ENCODE measurements at regions not wholly inside any gene's neighbourhood (a gene's known extent, or its start where the extent isn't known, plus 50 kb on each side); places are given as distances from the start of the nearest gene placed in this dataset.

DNA sequence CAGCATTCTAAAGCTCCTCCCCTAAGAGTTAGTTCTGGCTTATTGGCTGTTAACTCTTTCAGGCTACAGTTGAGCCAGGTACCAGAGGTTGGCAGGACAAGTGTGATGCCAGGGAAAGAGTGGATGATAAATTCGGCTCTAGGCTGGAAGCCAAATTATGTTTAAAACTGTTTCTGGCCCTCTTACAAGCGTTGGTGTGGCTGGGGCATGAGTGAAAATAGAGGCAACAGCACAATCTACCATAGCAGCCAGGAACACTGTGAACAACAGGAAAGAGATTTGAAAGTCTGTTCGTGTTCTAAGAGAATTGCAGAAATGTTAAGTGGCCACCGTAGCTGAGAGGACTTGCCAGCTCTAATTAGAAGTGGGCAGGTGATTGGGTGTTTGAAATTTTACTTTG lies 84.2 kb downstream of the CDC7 start:
- DNase-seq (no peak), ATAC-seq (no peak)
- Histone ChIP-seq H3K4me3 (ENCODE audit: low read length) (no peak overlapping the region), H3K36me3 (ENCODE audit: control insufficient read depth in 2 of 3, insufficient read depth in 3 of 3, low read length in 3 of 3) (no peaks in the 10 kb centered on the region), H3K4me1 (ENCODE audit: control insufficient read depth in 2 of 2, insufficient read depth in 2 of 2, low read length in 2 of 2) (no peaks in the 10 kb centered on the region), H3K27me3 (ENCODE audit: control insufficient read depth in 2 of 2, insufficient read depth in 2 of 2, low read length in 2 of 2) (no peaks in the 10 kb centered on the region), H3K9me3 (ENCODE audit: control insufficient read depth in 2 of 3, low read length in 3 of 3) (no peaks in the 10 kb centered on the region), H3K27ac (ENCODE audit: low read depth, low read length) (no peak overlapping the region)
- ChIA-PET POLR2A (no interaction called here), CTCF (no interaction called here)
- Mint-ChIP-seq H3K4me3 (no peak overlapping the region), H3K4me1 (peaks cover 0 to 28% (median 11%) of the 10 kb centered on the region in 7 donors), H3K9me3 (peaks cover 0 to 4% (median 0%) of the 10 kb centered on the region in 11 donors), H3K36me3 (peaks cover 0 to 11% (median 0%) of the 10 kb centered on the region in 5 donors), H3K27me3 (peaks cover 0 to 13% (median 0%) of the 10 kb centered on the region in 5 donors), H3K27ac (peak overlapping the region in 1 of 9 donors; percentile 63)
- intact Hi-C loops (cut with micrococcal nuclease) = no loop called here

DNA sequence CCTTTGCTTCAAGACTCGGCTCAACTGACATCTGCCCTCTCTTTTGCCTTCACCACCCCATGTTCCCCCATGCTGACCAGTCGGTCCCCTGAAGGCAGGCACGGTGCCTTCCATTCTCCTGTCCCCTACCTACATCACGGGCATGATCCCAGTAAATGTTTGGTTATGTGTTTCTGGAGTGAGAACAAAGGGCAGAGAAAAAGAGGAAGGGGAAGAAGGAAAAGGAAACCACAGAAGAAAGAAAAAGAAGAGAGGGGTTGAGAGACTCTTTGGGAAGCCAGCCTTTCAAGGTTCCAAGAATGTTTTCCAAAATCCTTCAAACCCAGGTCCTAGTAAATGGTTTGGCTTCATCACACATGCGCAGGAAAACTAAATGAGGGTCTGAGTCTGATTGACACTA lies 84.9 kb downstream of the CDC7 start:
- CTCF ChIA-PET = no interaction called here

DNA sequence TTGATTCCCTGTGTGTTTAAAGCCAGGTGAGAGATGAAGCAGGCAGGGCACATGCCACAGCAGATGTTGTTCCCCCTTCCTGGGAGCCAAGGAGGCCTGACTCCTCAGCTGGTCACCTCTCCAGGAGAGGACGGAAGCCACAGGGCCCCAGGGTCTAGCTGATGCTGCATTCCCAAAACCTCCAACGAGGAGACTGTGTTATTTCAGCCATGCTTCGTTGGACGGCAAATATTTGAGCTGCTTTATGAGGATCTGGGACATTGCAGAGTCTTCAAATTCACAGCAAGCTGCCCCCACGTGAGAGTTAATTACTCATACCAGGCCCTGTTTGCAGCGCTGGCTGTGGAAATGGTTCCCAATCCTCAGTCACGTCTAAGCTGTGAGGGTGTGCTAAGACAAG lies 85.3 kb downstream of the CDC7 start:
- peaks cover 3 to 26% (median 14%) of the 10 kb centered on the region in 7 donors for H3K4me1 Mint-ChIP-seq
- no peaks in the 10 kb centered on the region for H3K9me3 ChIP-seq (ENCODE audit: control insufficient read depth in 2 of 3, low read length in 3 of 3)
- peaks cover 0 to 4% (median 0%) of the 10 kb centered on the region in 11 donors for H3K9me3 Mint-ChIP-seq
- no peak overlapping the region for H3K4me3 ChIP-seq (ENCODE audit: low read length)
- intact Hi-C loops (cut with micrococcal nuclease) = no loop called here
- H3K27me3 Mint-ChIP-seq = peaks cover 0 to 7% (median 0%) of the 10 kb centered on the region in 5 donors
- ATAC-seq = no peak
- CTCF ChIA-PET = no interaction called here
- peaks cover 0 to 4% of the 10 kb centered on the region in 2 donors for H3K4me1 ChIP-seq (ENCODE audit: control insufficient read depth in 2 of 2, insufficient read depth in 2 of 2, low read length in 2 of 2)
- DNase-seq = no peak
- H3K4me3 Mint-ChIP-seq = no peak overlapping the region
- H3K36me3 Mint-ChIP-seq = peaks cover 0 to 9% (median 0%) of the 10 kb centered on the region in 5 donors
- POLR2A ChIA-PET = no interaction called here
- no peaks in the 10 kb centered on the region for H3K36me3 ChIP-seq (ENCODE audit: control insufficient read depth in 2 of 3, insufficient read depth in 3 of 3, low read length in 3 of 3)
- no peaks in the 10 kb centered on the region for H3K27me3 ChIP-seq (ENCODE audit: control insufficient read depth in 2 of 2, insufficient read depth in 2 of 2, low read length in 2 of 2)
- H3K27ac ChIP-seq (ENCODE audit: low read depth, low read length) = no peak overlapping the region
- no peak overlapping the region for H3K27ac Mint-ChIP-seq

More for the DNA sequence above, 84.9 kb downstream of the CDC7 start:
- DNase-seq = no peak
- Mint-ChIP-seq H3K4me3 (no peak overlapping the region), H3K9me3 (peaks cover 0 to 4% (median 0%) of the 10 kb centered on the region in 11 donors), H3K4me1 (peaks cover 0 to 23% (median 11%) of the 10 kb centered on the region in 7 donors), H3K27me3 (peaks cover 0 to 9% (median 0%) of the 10 kb centered on the region in 5 donors), H3K27ac (no peak overlapping the region), H3K36me3 (peaks cover 0 to 9% (median 0%) of the 10 kb centered on the region in 5 donors)
- Histone ChIP-seq H3K4me1 (ENCODE audit: control insufficient read depth in 2 of 2, insufficient read depth in 2 of 2, low read length in 2 of 2) (no peaks in the 10 kb centered on the region), H3K36me3 (ENCODE audit: control insufficient read depth in 2 of 3, insufficient read depth in 3 of 3, low read length in 3 of 3) (no peaks in the 10 kb centered on the region), H3K27ac (ENCODE audit: low read depth, low read length) (no peak overlapping the region), H3K9me3 (ENCODE audit: control insufficient read depth in 2 of 3, low read length in 3 of 3) (no peaks in the 10 kb centered on the region), H3K4me3 (ENCODE audit: low read length) (no peak overlapping the region), H3K27me3 (ENCODE audit: control insufficient read depth in 2 of 2, insufficient read depth in 2 of 2, low read length in 2 of 2) (no peaks in the 10 kb centered on the region)
- POLR2A ChIA-PET = no interaction called here
- no peak for ATAC-seq
- intact Hi-C loops (cut with micrococcal nuclease) = no loop called here

DNA sequence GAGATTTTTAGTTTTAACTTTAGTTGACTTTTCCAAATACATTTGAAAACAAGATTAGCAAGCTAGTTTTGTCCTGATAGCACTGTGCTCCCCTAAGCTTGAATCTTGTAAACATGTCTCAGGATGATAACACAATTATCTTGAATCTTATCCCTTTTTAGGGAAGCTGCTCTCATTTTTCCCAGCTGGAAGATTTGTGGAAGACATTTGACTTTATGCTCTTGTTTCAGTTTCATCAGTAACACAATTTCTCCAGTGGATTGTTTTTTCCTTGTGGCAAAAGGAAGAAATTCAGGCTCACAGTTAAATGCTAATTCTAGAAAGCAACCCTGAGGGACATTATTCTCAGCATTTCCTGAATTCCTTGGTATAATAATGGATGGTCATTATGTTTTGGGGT lies 88.8 kb downstream of the CDC7 start:
- no peaks in the 10 kb centered on the region for H3K27me3 ChIP-seq (ENCODE audit: control insufficient read depth in 2 of 2, insufficient read depth in 2 of 2, low read length in 2 of 2)
- no peaks in the 10 kb centered on the region for H3K9me3 Mint-ChIP-seq
- peaks cover 0 to 7% (median 0%) of the 10 kb centered on the region in 5 donors for H3K36me3 Mint-ChIP-seq
- no peak overlapping the region for H3K27ac Mint-ChIP-seq
- no peaks in the 10 kb centered on the region for H3K9me3 ChIP-seq (ENCODE audit: control insufficient read depth in 2 of 3, low read length in 3 of 3)
- ChIA-PET POLR2A (no interaction called here), CTCF (interaction anchor here (1.2 kb wide), 1 partner anchor 295 kb away, joined by 5 read pairs; no protein-coding TSS in a partner anchor)
- H3K4me1 Mint-ChIP-seq = peaks cover 18 to 37% (median 31%) of the 10 kb centered on the region in 7 donors
- ATAC-seq (no peak), DNase-seq (no peak)
- H3K4me3 ChIP-seq (ENCODE audit: low read length) = no peak overlapping the region
- no peaks in the 10 kb centered on the region for H3K36me3 ChIP-seq (ENCODE audit: control insufficient read depth in 2 of 3, insufficient read depth in 3 of 3, low read length in 3 of 3)
- H3K4me3 Mint-ChIP-seq = no peak overlapping the region
- peaks cover 0 to 2% (median 0%) of the 10 kb centered on the region in 5 donors for H3K27me3 Mint-ChIP-seq
- intact Hi-C loops (cut with micrococcal nuclease) = no loop called here
- H3K4me1 ChIP-seq (ENCODE audit: control insufficient read depth in 2 of 2, insufficient read depth in 2 of 2, low read length in 2 of 2) = peaks cover 0 to 18% of the 10 kb centered on the region in 2 donors
- no peak overlapping the region for H3K27ac ChIP-seq (ENCODE audit: low read depth, low read length)

DNA sequence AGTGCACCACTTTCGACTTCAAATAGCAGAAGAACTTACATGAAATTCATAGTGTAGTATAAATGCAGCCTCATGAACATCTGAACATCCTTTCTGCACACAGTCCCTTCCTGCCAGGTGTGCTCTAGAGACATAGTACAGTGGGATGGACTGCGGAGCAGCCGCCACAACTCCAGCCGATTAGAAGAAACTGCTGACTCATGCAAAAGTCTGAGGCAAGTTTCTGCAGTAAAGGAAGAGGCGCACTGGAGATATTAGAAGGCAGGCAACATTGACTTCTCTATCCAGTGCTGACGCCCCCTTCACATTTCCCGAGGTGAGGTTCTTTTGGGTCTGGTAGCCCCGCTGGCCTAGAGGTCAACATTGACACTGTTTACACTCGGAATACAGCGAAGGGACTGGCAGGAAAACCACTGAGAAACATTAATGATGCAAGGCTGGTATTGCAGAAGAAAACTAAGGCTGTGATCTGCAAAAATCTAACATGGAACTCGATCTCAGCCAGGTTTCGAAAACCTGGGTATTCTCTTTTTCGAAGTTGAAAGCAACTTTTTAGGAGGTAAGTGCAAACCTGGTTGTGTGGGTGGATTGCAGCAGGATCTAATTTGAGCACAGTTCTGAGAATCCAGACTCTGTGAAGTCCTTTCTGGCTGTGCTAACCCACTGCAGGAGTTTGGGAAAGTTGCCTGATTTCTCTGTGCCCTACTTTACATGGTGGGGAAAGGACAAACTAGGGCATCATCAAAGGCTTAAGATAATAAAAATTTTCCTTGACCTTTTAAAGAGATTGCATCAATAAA lies 90.7 kb downstream of the CDC7 start:
- ATAC-seq = peak; percentile 54
- intact Hi-C loops (cut with micrococcal nuclease) = loop anchor here (1.0 to 2.0 kb wide), 3 partner anchors 31 to 35 kb away; no protein-coding TSS in a partner anchor
- CTCF ChIA-PET = no interaction called here
- peaks cover 0 to 9% (median 0%) of the 10 kb centered on the region in 5 donors for H3K36me3 Mint-ChIP-seq
- H3K27ac ChIP-seq (ENCODE audit: low read depth, low read length) = no peak overlapping the region
- peaks cover 0 to 2% (median 0%) of the 10 kb centered on the region in 5 donors for H3K27me3 Mint-ChIP-seq
- peak overlapping the region; percentile 63 to 79 (median 76) for H3K4me3 Mint-ChIP-seq
- H3K4me3 ChIP-seq (ENCODE audit: low read length) = no peak overlapping the region
- H3K4me1 ChIP-seq (ENCODE audit: control insufficient read depth in 2 of 2, insufficient read depth in 2 of 2, low read length in 2 of 2) = peaks cover 0 to 18% of the 10 kb centered on the region in 2 donors
- peak in 3 of 9 donors; percentile 7 to 24 (median 9) for DNase-seq
- peaks cover 15 to 39% (median 22%) of the 10 kb centered on the region in 7 donors for H3K4me1 Mint-ChIP-seq
- H3K36me3 ChIP-seq (ENCODE audit: control insufficient read depth in 2 of 3, insufficient read depth in 3 of 3, low read length in 3 of 3) = no peaks in the 10 kb centered on the region
- no peaks in the 10 kb centered on the region for H3K9me3 ChIP-seq (ENCODE audit: control insufficient read depth in 2 of 3, low read length in 3 of 3)
- POLR2A ChIA-PET = interaction anchor here (0.6 kb wide), 1 partner anchor 20 kb away, joined by 3 read pairs; no protein-coding TSS in a partner anchor
- peak overlapping the region in 8 of 9 donors; percentile 8 to 68 (median 44) for H3K27ac Mint-ChIP-seq
- no peaks in the 10 kb centered on the region for H3K9me3 Mint-ChIP-seq
- no peaks in the 10 kb centered on the region for H3K27me3 ChIP-seq (ENCODE audit: control insufficient read depth in 2 of 2, insufficient read depth in 2 of 2, low read length in 2 of 2)

DNA sequence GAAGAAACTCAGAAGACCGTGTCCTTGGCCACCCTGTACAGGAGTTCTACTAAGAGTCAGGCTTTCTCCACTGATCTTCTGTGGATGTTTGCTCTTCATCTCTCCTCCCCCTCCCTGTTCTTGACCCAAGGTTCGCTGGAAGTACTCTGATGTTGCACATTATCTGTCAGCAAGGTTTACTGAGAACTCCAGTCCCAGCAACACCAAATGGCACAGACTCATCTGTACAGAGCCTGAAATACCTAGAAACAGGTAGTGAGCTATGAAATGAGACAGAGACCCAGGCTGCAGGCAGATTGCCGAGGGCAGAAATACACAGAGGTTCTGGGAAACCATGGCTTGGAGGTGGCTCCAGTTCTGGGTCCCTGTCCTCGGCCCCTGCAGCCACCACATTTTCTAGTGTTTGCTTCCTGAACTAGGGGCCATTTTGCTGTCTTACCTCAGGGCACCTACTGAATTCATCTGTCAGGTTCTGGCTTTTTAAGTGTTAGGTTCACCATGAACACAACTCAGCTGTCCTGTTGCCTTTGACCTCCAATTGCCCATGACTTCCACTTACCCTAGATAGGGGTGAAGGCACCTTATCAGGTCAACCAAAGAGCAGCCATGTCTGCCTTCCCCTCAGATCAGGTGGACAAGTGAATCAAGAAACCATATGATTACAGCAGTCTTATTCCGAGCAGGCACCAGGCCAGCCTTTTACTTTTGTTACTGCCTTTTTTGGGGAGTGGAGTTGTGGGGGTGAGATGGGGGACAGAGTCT lies 92.2 kb downstream of the CDC7 start:
- no peak for ATAC-seq
- H3K27ac Mint-ChIP-seq = peak overlapping the region in 3 of 9 donors; percentile 20 to 66 (median 30)
- no peaks in the 10 kb centered on the region for H3K27me3 ChIP-seq (ENCODE audit: control insufficient read depth in 2 of 2, insufficient read depth in 2 of 2, low read length in 2 of 2)
- H3K4me1 Mint-ChIP-seq = peaks cover 11 to 45% (median 23%) of the 10 kb centered on the region in 7 donors
- H3K36me3 ChIP-seq (ENCODE audit: control insufficient read depth in 2 of 3, insufficient read depth in 3 of 3, low read length in 3 of 3) = no peaks in the 10 kb centered on the region
- no peak for DNase-seq
- H3K4me1 ChIP-seq (ENCODE audit: control insufficient read depth in 2 of 2, insufficient read depth in 2 of 2, low read length in 2 of 2) = peaks cover 0 to 18% of the 10 kb centered on the region in 2 donors
- intact Hi-C loops (cut with micrococcal nuclease) = no loop called here
- no peak overlapping the region for H3K4me3 ChIP-seq (ENCODE audit: low read length)
- peaks cover 0 to 4% (median 0%) of the 10 kb centered on the region in 11 donors for H3K9me3 Mint-ChIP-seq
- POLR2A ChIA-PET = interaction anchor here (0.6 kb wide), 1 partner anchor 1670 kb away, joined by 3 read pairs; no protein-coding TSS in a partner anchor
- CTCF ChIA-PET = no interaction called here
- no peak overlapping the region for H3K27ac ChIP-seq (ENCODE audit: low read depth, low read length)
- no peaks in the 10 kb centered on the region for H3K9me3 ChIP-seq (ENCODE audit: control insufficient read depth in 2 of 3, low read length in 3 of 3)
- H3K27me3 Mint-ChIP-seq = peaks cover 0 to 2% (median 0%) of the 10 kb centered on the region in 5 donors
- peak overlapping the region in 7 of 10 donors; percentile 63 to 79 (median 73) for H3K4me3 Mint-ChIP-seq
- peaks cover 0 to 2% (median 0%) of the 10 kb centered on the region in 5 donors for H3K36me3 Mint-ChIP-seq

All from naive thymus-derived CD4-positive, alpha-beta T cell (primary cell).